K562 (cell line): ENCODE measurements at regions not wholly inside any gene's neighbourhood (a gene's known extent, or its start where the extent isn't known, plus 50 kb on each side); places are given as distances from the start of the nearest gene placed in this dataset.

ENCODE experiments used
- ATAC-seq: fragments of 200-7000 bp; cut with Tn5 transposase; 3 replicates; pipeline ENCODE4 v1.9.1; 2020; ENCODE audit warnings: moderate library complexity
- BruUV-seq: library from RNA; stranded (reverse); fragments of 400-500 nt; replicated peaks from 2 replicates; lab custom pipeline; 2021; lab: Mats Ljungman, UMichigan
- CTCF ChIA-PET: fragments of 300-600 bp; formaldehyde crosslinking; extraction: SDS; loops from one replicate; lab custom pipeline; 2021; ENCODE audit warnings: low intra/inter-chr PET ratio; lab: Yijun Ruan, JAX
- POLR2A ChIA-PET: fragments of 300-600, 350-650 bp; sonication (Branson Sonifier 250); formaldehyde crosslinking; extraction: SDS; loops from one replicate; lab custom pipeline; 2021; ENCODE audit warnings: antibody characterized with exemption, inconsistent platforms; lab: Yijun Ruan, JAX
- DNase-seq, 4 experiments: peaks; one replicate each; pipeline versions ENCODE4 v3.0.0 to v3.0.0-alpha.2; 2011 to 2018; ENCODE audit warnings: low spot score in 3 of 4, mixed read lengths in 3 of 4; ENCODE audit errors: extremely low read depth in 1 of 4
- FAIRE-seq: peaks from 2 replicates; lab custom pipeline; 2011; peaks lifted over from hg19 to GRCh38; lab: Jason Lieb, UNC
- H2AFZ ChIP-seq: 2 replicates; pipeline ENCODE4 v1.6.0; 2011; ENCODE audit warnings: low read depth, low read length, control low read depth, inconsistent platforms
- H3K27ac ChIP-seq: fragments of 200-600 bp; 3 replicates; pipeline ENCODE4 v1.8.0; 2011; ENCODE audit warnings: low read depth, mild to moderate bottlenecking, control low read depth, inconsistent platforms, low read length, moderate library complexity, mixed read lengths; ENCODE audit errors: extremely low read depth
- H3K27me3 ChIP-seq, 2 experiments: fragments of 300-600 bp in 1 of 2; 2 replicates in 1 of 2; 3 replicates in 1 of 2; pipeline versions ENCODE4 v1.6.0 to v1.8.0; 2011; ENCODE audit warnings: inconsistent platforms in 2 of 2, low read length in 2 of 2, mild to moderate bottlenecking in 1 of 2, mixed read lengths in 1 of 2, moderate library complexity in 1 of 2; ENCODE audit not compliant: control insufficient read depth in 2 of 2, insufficient read depth in 2 of 2
- H3K36me3 ChIP-seq: fragments of 300-600 bp; 3 replicates; pipeline ENCODE4 v1.8.0; 2011; ENCODE audit warnings: mild to moderate bottlenecking, low read length, inconsistent platforms; ENCODE audit not compliant: control insufficient read depth, insufficient read depth
- H3K4me1 ChIP-seq, 2 experiments: fragments of 200-600 bp in 1 of 2; replicated peaks in 1 of 2; 2 replicates in 1 of 2; 3 replicates in 1 of 2; pipeline versions ENCODE4 v1.5.1 to v1.8.0; 2011; ENCODE audit warnings: inconsistent platforms in 2 of 2, low read length in 2 of 2, mild to moderate bottlenecking in 1 of 2, mixed read lengths in 1 of 2, moderate library complexity in 1 of 2; ENCODE audit not compliant: control insufficient read depth in 2 of 2, insufficient read depth in 2 of 2
- H3K4me2 ChIP-seq: 2 replicates; pipeline ENCODE4 v1.6.1; 2011; ENCODE audit warnings: low read length, control low read depth, inconsistent platforms, mixed read lengths; ENCODE audit not compliant: insufficient read depth
- H3K4me3 ChIP-seq: fragments of 200-600 bp; sonication (generic), shearing (Covaris generic); 2 replicates; pipeline ENCODE4 v1.5.1; 2016; ENCODE audit warnings: control low read depth, inconsistent platforms
- H3K79me2 ChIP-seq: fragments of 200-600 bp; 3 replicates; pipeline ENCODE4 v1.8.0; 2011; ENCODE audit warnings: low read length, inconsistent platforms; ENCODE audit not compliant: control insufficient read depth, insufficient read depth
- H3K9ac ChIP-seq, 2 experiments: 2 replicates each; pipeline versions ENCODE4 v1.6.0 to v1.6.1; 2011; ENCODE audit warnings: low read depth in 2 of 2, low read length in 2 of 2, control low read depth in 1 of 2, inconsistent platforms in 1 of 2, mild to moderate bottlenecking in 1 of 2, mixed read lengths in 1 of 2; ENCODE audit not compliant: insufficient read depth in 1 of 2
- H3K9me1 ChIP-seq: one replicate; pipeline ENCODE4 v1.6.0; 2011; ENCODE audit warnings: inconsistent platforms, mild to moderate bottlenecking, low read length, moderate library complexity; ENCODE audit not compliant: control insufficient read depth, insufficient read depth
- H3K9me3 ChIP-seq: replicated peaks from 2 replicates; pipeline ENCODE4 v1.5.1; 2011; ENCODE audit warnings: low read depth, low read length, inconsistent platforms; ENCODE audit not compliant: control insufficient read depth, insufficient read depth
- H4K20me1 ChIP-seq: replicated peaks from 2 replicates; pipeline ENCODE4 v1.6.1; 2011; ENCODE audit warnings: low read length, inconsistent platforms, mixed read lengths; ENCODE audit not compliant: control insufficient read depth, insufficient read depth
- KAT8 ChIP-seq: fragments of 450-650 bp; IDR thresholded peaks from 2 replicates; pipeline ENCODE4 v1.6.1; 2016; ENCODE audit warnings: low read depth, mild to moderate bottlenecking
- MGA ChIP-seq: fragments of 450-650 bp; IDR thresholded peaks from 2 replicates; pipeline ENCODE4 v1.6.1; 2016; ENCODE audit warnings: mild to moderate bottlenecking, moderate library complexity
- WGBS: fragments of 100-300 bp; shearing (Covaris generic); methylation state at CpG from one replicate; pipeline ENCODE4 v1.1.6; 2016; ENCODE audit warnings: low coverage, mixed read lengths; ENCODE audit not compliant: insufficient coverage; ENCODE audit errors: missing lambda C conversion rate; 5-methylcytosine and 5-hydroxymethylcytosine counted together
- in situ Hi-C: fragments of 300-500 bp; cut with MboI; formaldehyde crosslinking; loops from 4 replicates; pipeline ENCODE4 v1.15.0; 2018; ENCODE audit warnings: inconsistent platforms, mixed read lengths
- intact Hi-C: fragments of 100-400 bp; cut with micrococcal nuclease; formaldehyde crosslinking; loops from 2 replicates; pipeline ENCODE4 v1.14.2; 2022

DNA sequence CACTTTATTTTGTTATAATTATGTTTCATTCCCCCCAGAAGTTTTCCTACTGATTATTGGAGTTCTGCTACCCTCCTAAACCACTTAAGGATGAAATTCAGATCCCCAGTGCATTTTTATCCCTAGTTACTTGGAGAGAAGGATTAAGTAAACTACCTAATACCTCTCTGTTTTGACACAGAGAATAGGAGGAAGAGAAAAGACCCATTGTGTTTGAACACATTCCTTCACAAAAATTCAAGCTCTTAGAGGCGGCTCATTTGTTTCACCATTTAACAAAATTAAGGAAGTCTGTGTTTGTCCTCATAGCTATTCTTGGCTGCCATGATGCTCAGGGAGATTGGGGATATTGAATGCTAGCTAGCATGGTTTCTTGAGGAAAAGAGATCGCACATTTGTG, 492.6 kb downstream of the EBF1 start:
- 0% methylated on average over 2 of the region's 2 CpGs for WGBS
- no peaks in the 10 kb centered on the region for H3K79me2 ChIP-seq
- TF ChIP-seq MGA: no peak
- TF ChIP-seq KAT8: no peak
- TF ChIP-seq, all 486 proteins: peak for 0
- Histone ChIP-seq H3K27ac (no peak overlapping the region), H3K4me2 (no peak overlapping the region), H3K4me1 (no peaks in the 10 kb centered on the region), H3K9me1 (no peaks in the 10 kb centered on the region), H3K9ac (no peak overlapping the region), H3K4me3 (no peak overlapping the region), H4K20me1 (no peaks in the 10 kb centered on the region), H3K9me3 (no peaks in the 10 kb centered on the region), H3K36me3 (no peaks in the 10 kb centered on the region), H3K27me3 (no peaks in the 10 kb centered on the region), H2AFZ (no peak overlapping the region)
- POLR2A ChIA-PET: interaction anchor here (1.3 kb wide), 1 partner anchor 11 kb away, joined by 3 read pairs; no protein-coding TSS in a partner anchor
- FAIRE-seq (no peak), ATAC-seq (no peak), DNase-seq (no peak)
- CTCF ChIA-PET: no interaction called here
- intact Hi-C loops (no loop called here), in situ Hi-C loops (no loop called here)
- BruUV-seq: no TSS peak
